ENCODE measurements at regions not wholly inside any gene's neighbourhood (a gene's known extent, or its start where the extent isn't known, plus 50 kb on each side); places are given as distances from the start of the nearest gene placed in this dataset.
"Not testable (repeated sequence)": the region's sequence is repeated elsewhere in the genome, so short reads cannot be mapped to it uniquely, and the experiment has no call there.

GRCh38 chr11:42301777-42302176 is 842.3 kb upstream of the LRRC4C start:
- no peak for DNase-seq (ENCODE audit: low spot score)

GRCh38 chr11:42311514-42311913 is 852.1 kb upstream of the LRRC4C start:
- no peak for DNase-seq (ENCODE audit: low spot score)

- DNase-seq (ENCODE audit: low spot score) = no peak
Observed at GRCh38 chr11:42311944-42312343, 852.5 kb upstream of the LRRC4C start.

GRCh38 chr11:42315267-42315666 is 855.8 kb upstream of the LRRC4C start:
- DNase-seq (ENCODE audit: low spot score) = no peak

GRCh38 chr11:42315846-42316245 is 856.4 kb upstream of the LRRC4C start:
- DNase-seq (ENCODE audit: low spot score) = no peak

GRCh38 chr11:42319921-42320320 is 860.5 kb upstream of the LRRC4C start:
- no peak for DNase-seq (ENCODE audit: low spot score)

GRCh38 chr11:42329929-42330565 is 870.6 kb upstream of the LRRC4C start:
- no peak for DNase-seq (ENCODE audit: low spot score)

GRCh38 chr11:42337786-42338455 is 878.5 kb upstream of the LRRC4C start:
- DNase-seq (ENCODE audit: low spot score) = no peak

- DNase-seq (ENCODE audit: low spot score) = no peak
Observed at GRCh38 chr11:42344204-42344792, 884.8 kb upstream of the LRRC4C start.

GRCh38 chr11:42345933-42346332 is 886.5 kb upstream of the LRRC4C start:
- no peak for DNase-seq (ENCODE audit: low spot score)

- DNase-seq (ENCODE audit: low spot score) = no peak
Observed at GRCh38 chr11:42363701-42364100, 904.2 kb upstream of the LRRC4C start.

- DNase-seq (ENCODE audit: low spot score) = no peak
Observed at GRCh38 chr11:42390116-42390515, 921.7 kb upstream of the API5 start.

GRCh38 chr11:42397483-42397882 is 914.3 kb upstream of the API5 start:
- DNase-seq (ENCODE audit: low spot score) = no peak

GRCh38 chr11:42407341-42407740 is 904.5 kb upstream of the API5 start:
- DNase-seq (ENCODE audit: low spot score) = peak; percentile 18

- DNase-seq (ENCODE audit: low spot score) = no peak
Observed at GRCh38 chr11:42410251-42410955, 901.4 kb upstream of the API5 start.

- no peak for DNase-seq (ENCODE audit: low spot score)
Observed at GRCh38 chr11:42412590-42412989, 899.2 kb upstream of the API5 start.

GRCh38 chr11:42417691-42418090 is 894.1 kb upstream of the API5 start:
- no peak for DNase-seq (ENCODE audit: low spot score)

GRCh38 chr11:42422090-42422489 is 889.7 kb upstream of the API5 start:
- DNase-seq (ENCODE audit: low spot score) = no peak

GRCh38 chr11:42434911-42435310 is 876.9 kb upstream of the API5 start:
- not testable (repeated sequence) for DNase-seq (ENCODE audit: low spot score)

- no peak for DNase-seq (ENCODE audit: low spot score)
Observed at GRCh38 chr11:42444406-42444805, 867.4 kb upstream of the API5 start.

GRCh38 chr11:42462558-42463310 is 849.1 kb upstream of the API5 start:
- DNase-seq (ENCODE audit: low spot score) = no peak

GRCh38 chr11:42465623-42466022 is 846.2 kb upstream of the API5 start:
- DNase-seq (ENCODE audit: low spot score) = no peak
